Daoy (cell line): ENCODE measurements at regions not wholly inside any gene's neighbourhood (a gene's known extent, or its start where the extent isn't known, plus 50 kb on each side); places are given as distances from the start of the nearest gene placed in this dataset.
A peak's percentile ranks its signal among the peaks of the same experiment; 100 is the strongest.
"Not testable (repeated sequence)": the region's sequence is repeated elsewhere in the genome, so short reads cannot be mapped to it uniquely, and the experiment has no call there.

Experiments used
- DNase-seq: peaks from one replicate; pipeline ENCODE4 v3.0.0-alpha.2; 2015; ENCODE audit warnings: low read depth

- not testable (repeated sequence) for DNase-seq
These were observed 131.9 kb downstream of the CWH43 start for GRCh38 chr4:49117951-49118350.

DNA sequence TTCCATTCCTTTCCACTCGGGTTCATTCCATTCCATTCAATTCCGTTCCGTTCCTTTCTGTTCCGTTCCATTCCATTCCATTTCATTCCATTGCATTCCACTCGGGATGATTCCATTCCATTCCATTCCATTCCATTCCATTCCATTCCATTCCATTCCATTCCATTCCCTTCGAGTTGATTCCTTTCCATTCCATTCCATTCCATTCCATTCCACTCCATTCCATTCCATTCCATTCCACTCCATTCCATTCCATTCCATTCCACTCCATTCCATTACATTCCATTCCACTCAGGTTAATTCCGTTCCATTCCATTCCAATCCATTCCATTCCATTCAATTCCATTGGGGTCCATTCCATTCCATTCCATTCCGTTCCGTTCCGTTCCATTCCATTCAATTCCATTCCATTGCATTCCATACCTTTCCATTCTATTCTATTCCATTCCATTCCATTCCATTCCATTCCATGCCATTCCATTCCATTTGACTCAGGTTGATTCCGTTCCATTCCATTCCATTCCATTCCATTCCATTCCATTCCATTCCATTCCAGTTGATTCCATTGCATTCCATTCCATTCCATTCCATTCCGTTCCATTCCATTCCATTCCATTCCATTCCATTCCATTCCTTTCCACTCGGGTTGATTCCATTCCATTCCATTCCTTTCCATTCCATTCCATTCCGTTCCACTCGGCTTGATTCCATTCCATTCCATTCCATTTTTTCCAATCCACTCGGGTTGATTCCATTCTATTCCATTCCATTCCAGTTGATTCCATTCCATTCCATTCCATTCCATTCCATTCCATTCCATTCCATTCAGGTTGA is 132.5 kb downstream of the CWH43 start:
- not testable (repeated sequence) for DNase-seq

DNA sequence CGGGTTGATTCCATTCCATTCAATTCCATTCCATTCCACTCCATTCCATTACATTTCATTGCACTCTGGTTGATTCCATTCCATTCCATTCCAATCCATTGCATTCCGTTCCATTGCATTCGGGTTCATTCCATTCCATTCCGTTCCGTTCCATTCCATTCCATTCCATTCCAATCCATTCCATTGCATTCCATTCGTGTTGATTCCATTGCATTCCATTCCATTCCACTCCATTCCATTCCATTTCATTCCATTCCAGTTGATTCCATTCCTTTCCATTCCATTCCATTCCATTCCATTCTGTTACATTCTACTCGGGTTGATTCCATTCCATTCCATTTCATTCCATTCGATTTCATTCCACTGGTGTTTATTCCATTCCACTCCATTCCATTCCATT is 133.3 kb downstream of the CWH43 start:
- DNase-seq = not testable (repeated sequence)

DNA sequence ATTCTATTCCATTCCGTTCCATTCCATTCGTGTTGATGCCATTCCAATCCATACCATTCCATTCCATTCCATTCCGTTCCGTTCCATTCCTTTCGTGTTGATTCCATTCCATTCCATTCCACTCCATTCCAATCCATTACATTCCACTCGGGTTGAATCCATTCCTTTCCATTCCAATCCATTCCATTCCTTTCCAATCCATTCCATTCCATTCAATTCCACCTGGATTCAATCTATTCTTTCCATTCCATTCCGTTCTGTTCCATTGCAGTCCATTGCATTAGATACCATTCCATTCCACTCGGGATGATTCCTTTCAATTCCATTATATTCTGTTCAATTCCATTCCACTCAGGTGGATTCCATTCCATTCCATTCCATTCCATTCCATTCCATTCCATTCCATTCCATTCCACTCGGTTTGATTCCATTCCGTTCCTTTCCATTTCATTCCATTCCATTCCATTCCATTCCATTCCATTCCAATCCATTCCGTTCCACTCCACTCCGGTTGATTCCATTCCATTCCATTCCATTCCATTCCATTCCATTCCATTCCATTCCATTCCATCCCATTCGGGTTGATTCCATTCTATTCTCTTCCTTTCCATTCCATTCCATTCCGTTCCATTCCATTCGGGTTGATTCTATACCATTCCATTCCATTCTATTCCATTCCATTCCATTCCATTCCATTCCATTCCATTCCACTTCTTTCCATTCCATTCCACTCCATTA is 134.1 kb downstream of the CWH43 start:
- not testable (repeated sequence) for DNase-seq

DNA sequence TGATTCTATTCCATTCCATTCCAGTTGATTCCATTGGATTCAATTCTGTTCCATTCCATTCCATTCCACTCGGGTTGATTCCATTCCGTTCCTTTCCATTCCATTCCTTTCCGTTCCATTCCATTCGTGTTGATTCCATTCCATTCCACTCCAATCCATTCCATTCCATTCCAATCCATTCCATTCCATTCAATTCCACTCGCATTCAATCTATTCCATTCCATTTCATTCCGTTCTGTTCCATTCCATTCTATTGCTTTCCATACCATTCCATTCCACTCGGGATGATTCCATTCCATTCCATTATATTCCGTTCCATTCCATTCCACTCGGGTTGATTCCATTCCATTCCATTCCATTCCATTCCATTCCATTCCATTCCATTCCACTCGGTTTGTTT is 134.7 kb downstream of the CWH43 start:
- DNase-seq = not testable (repeated sequence)

- not testable (repeated sequence) for DNase-seq
These were observed 140.4 kb downstream of the CWH43 start for GRCh38 chr4:49126443-49126842.

- DNase-seq = not testable (repeated sequence)
These were observed 140.8 kb downstream of the CWH43 start for GRCh38 chr4:49126858-49127257.

- not testable (repeated sequence) for DNase-seq
These were observed 143.3 kb downstream of the CWH43 start for GRCh38 chr4:49129385-49129784.

- DNase-seq = not testable (repeated sequence)
These were observed 143.8 kb downstream of the CWH43 start for GRCh38 chr4:49129870-49130269.

DNA sequence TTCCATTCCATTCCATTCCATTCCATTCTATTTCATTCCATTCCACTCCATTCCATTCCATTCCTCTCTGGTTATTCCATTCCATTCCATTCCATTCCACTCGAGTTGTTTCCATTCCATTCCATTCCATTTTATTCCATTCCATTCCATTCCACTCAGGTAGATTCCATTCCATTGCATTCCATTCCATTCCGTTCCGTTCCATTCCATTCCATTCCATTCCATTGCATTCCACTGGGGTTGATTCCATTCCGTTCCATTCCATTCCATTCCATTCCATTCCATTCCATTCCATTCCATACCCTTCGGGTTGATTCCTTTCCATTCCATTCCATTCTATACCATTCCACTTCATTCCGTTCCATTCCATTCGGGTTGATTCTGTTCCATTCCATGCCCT is 144.6 kb downstream of the CWH43 start:
- DNase-seq = not testable (repeated sequence)

- DNase-seq = not testable (repeated sequence)
These were observed 151.0 kb downstream of the CWH43 start for GRCh38 chr4:49137043-49137442.

GRCh38 chr4:49137961-49138360 is 151.9 kb downstream of the CWH43 start:
- DNase-seq = not testable (repeated sequence)

GRCh38 chr4:49138818-49139217 is 152.7 kb downstream of the CWH43 start:
- not testable (repeated sequence) for DNase-seq

DNA sequence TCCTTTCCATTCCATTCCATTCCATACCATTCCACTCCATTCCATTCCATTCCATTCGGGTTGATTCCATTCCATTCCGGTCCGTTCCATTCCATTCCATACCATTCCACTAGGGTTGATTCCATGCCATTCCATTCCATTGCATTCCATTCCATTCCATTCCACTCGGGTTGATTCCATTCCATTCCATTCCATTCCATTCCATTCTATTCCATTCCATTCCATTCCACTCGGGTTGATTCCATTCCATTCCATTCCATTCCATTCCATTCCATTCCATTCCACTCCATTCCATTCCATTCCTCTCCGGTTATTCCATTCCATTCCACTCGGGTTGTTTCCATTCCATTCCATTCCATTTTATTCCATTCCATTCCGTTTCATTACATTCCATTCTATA is 153.4 kb downstream of the CWH43 start:
- DNase-seq = not testable (repeated sequence)

DNA sequence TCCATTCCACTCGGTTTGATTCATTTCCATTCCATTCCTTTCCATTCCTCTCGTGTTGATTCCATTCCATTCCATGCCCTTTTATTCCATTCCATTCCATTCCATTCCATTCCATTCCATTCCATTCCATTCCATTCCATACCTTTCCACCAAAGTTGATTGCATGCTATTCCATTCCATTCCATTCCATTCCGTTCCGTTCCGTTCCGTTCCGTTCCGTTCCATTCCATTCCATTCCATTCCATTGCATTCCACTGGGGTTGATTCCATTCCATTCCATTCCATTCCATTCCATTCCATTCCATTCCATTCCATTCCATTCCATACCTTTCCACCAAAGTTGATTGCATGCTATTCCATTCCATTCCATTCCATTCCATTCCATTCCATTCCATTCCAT is 154.3 kb downstream of the CWH43 start:
- not testable (repeated sequence) for DNase-seq

GRCh38 chr4:49141955-49142354 is 155.9 kb downstream of the CWH43 start:
- DNase-seq = not testable (repeated sequence)

- not testable (repeated sequence) for DNase-seq
These were observed 161.1 kb downstream of the CWH43 start for GRCh38 chr4:49147143-49147542.

DNA sequence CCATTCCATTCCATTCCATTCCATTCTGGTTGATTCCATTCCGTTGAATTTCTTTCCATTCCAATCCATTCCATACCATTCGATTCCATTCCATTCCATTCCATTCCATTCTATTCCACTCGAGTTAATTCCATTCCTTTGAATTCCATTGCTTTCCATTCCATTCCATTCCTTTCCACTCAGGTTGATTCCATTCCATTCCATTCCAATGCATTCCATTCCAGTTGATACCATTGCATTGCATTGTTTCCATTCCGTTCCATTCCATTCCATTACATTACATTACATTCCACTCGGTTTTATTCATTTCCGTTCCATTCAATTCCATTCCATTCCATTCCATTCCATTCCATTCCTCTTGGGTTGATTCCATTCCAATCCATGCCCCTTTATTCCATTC is 161.5 kb downstream of the CWH43 start:
- DNase-seq = not testable (repeated sequence)

GRCh38 chr4:49149006-49149975 is 163.2 kb downstream of the CWH43 start:
- peak; percentile 75 for DNase-seq

DNA sequence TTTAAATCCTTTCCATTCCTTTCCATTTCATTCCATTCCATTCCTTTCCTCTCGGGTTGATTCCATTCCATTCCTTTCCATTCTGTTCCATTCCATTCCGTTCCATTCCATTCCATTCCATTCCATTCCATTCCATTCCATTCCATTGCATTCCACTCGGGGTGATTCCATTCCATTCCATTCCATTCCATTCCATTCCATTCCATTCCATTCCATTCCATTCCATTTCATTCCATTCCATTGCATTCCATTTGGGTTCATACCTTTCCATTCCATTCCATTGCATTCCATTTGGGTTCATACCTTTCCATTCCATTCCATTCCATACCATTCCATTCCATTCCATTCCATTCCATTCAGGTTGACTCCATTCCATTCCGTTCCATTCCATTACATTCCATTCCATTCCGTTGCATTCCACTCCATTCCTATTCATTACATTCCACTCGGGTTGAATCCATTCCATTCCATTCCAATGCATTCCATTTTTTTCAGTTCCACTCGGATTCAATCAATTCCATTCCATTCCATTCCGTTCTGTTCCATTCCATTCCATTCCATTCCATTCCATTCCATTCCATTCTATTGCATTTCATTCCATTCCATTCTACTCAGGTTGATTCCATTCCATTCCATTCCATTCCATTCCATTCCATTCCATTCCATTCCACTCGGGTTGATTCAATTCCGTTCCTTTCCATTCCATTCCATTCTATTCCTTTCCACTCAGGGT is 164.4 kb downstream of the CWH43 start:
- not testable (repeated sequence) for DNase-seq

DNA sequence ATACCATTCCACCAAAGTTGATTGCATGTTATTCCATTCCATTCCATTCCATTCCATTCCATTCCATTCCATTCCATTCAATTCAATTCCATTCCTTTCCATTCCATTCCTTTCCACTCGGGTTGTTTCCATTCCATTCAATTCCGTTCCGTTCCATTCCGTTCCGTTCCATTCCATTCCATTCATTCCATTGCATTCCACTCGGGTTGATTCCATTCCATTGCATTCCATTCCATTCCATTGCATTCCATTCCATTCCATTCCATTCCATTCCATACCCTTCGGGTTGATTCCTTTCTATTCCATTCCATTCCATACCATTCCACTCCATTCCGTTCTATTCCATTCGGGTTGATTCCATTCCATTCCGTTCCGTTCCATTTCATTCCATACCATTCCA is 166.9 kb downstream of the CWH43 start:
- DNase-seq = not testable (repeated sequence)
